H7 (cell line): ENCODE measurements at regions not wholly inside any gene's neighbourhood (a gene's known extent, or its start where the extent isn't known, plus 50 kb on each side); places are given as distances from the start of the nearest gene placed in this dataset.

ENCODE experiments used
- DNase-seq: peaks from one replicate; pipeline ENCODE4 v3.0.0; 2012
- H3K27me3 ChIP-seq: 2 replicates; pipeline ENCODE4 v1.6.0; 2011; ENCODE audit warnings: mild to moderate bottlenecking, low read length; ENCODE audit not compliant: control insufficient read depth, insufficient read depth
- H3K36me3 ChIP-seq: replicated peaks from 2 replicates; pipeline ENCODE4 v1.5.1; 2011; ENCODE audit warnings: low read length; ENCODE audit not compliant: control insufficient read depth, insufficient read depth
- H3K4me3 ChIP-seq: 2 replicates; pipeline ENCODE4 v1.5.1; 2011; ENCODE audit warnings: low read depth, mild to moderate bottlenecking, control low read depth, low read length, moderate library complexity; ENCODE audit not compliant: insufficient read depth

- Histone ChIP-seq H3K27me3 (no peaks in the 10 kb centered on the region), H3K36me3 (no peaks in the 10 kb centered on the region), H3K4me3 (no peak overlapping the region)
- DNase-seq: no peak
These were observed 391.4 kb downstream of the ELAVL2 start for GRCh38 chr9:23434654-23435053.

- Histone ChIP-seq H3K27me3 (no peaks in the 10 kb centered on the region), H3K36me3 (no peaks in the 10 kb centered on the region), H3K4me3 (no peak overlapping the region)
- DNase-seq: no peak
These were observed 387.6 kb downstream of the ELAVL2 start for GRCh38 chr9:23438299-23438907.

- Histone ChIP-seq H3K27me3 (no peaks in the 10 kb centered on the region), H3K4me3 (no peak overlapping the region), H3K36me3 (no peaks in the 10 kb centered on the region)
- DNase-seq: no peak
These were observed 384.8 kb downstream of the ELAVL2 start for GRCh38 chr9:23441275-23441674.

DNA sequence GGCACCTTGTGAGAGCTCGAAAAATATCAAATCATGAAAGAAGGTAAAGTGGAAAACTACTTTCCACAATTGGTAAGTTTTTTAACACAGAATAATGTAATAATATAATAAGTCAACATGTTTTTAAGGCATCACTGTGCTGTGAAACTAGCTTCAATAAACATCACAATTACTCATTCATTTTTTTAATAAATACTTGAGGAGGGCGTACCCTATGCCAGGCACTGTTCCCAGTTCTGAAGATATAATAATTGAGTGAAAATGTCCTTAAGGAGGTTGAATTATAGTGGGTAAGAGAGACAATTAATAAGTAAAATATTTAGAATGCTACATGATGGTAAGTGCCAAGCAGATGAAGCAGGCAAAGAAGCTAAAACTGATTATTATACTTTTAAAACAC, 381.4 kb downstream of the ELAVL2 start:
- Histone ChIP-seq H3K27me3 (no peaks in the 10 kb centered on the region), H3K4me3 (no peak overlapping the region), H3K36me3 (no peaks in the 10 kb centered on the region)
- DNase-seq: no peak

DNA sequence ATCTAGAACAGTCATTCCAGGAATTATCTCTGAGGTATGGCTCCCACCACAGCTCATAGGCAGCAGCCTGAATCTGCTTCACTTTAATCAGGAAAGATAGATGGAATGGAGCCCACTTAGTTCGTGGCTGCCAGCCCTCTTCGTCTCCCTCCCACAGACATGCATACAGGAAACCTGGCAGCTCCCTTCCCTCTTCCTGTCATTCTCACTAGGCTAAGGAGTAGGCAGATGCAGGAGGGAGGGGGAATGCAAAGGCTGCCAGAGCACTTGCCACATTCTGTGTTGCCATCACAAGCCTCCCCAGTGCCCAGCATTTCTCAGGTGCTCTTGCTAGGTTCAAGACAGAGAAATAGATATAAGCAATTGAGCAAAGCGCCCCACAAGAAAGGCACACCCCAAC, 378.9 kb downstream of the ELAVL2 start:
- Histone ChIP-seq H3K36me3 (no peaks in the 10 kb centered on the region), H3K27me3 (no peaks in the 10 kb centered on the region), H3K4me3 (no peak overlapping the region)
- DNase-seq: peak; percentile 28

GRCh38 chr9:23447944-23448343, 378.1 kb downstream of the ELAVL2 start:
- H3K4me3 ChIP-seq: no peak overlapping the region
- H3K27me3 ChIP-seq: no peaks in the 10 kb centered on the region
- H3K36me3 ChIP-seq: no peaks in the 10 kb centered on the region
- DNase-seq: no peak

- no peak for DNase-seq
- H3K36me3 ChIP-seq: no peaks in the 10 kb centered on the region
- no peaks in the 10 kb centered on the region for H3K27me3 ChIP-seq
- H3K4me3 ChIP-seq: no peak overlapping the region
These were observed 374.1 kb downstream of the ELAVL2 start for GRCh38 chr9:23451802-23452418.

DNA sequence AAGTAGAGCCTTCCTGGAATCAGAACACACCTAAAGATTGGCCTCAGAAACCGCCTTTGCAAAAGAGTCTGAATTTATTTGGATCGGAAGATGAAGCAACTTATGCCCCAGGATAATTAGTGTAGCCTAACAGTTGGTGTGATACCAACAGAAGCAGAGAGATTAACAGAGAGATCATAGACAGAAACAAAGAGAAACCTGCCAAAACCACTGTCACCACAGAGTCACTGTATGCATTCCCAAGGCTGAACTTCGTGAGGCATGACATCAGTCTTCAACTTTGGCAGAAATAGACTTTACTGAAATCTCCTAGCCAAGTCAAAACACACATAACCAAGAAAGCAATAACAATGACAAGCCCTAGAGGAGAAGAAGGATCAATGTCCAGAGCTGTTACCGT, 361.8 kb downstream of the ELAVL2 start:
- no peak for DNase-seq
- no peak overlapping the region for H3K4me3 ChIP-seq
- no peaks in the 10 kb centered on the region for H3K36me3 ChIP-seq
- H3K27me3 ChIP-seq: no peaks in the 10 kb centered on the region

- H3K36me3 ChIP-seq: no peaks in the 10 kb centered on the region
- no peak overlapping the region for H3K4me3 ChIP-seq
- H3K27me3 ChIP-seq: no peaks in the 10 kb centered on the region
- no peak for DNase-seq
These were observed 358.8 kb downstream of the ELAVL2 start for GRCh38 chr9:23467276-23467675.

- DNase-seq: no peak
- Histone ChIP-seq H3K27me3 (no peaks in the 10 kb centered on the region), H3K4me3 (no peak overlapping the region), H3K36me3 (no peaks in the 10 kb centered on the region)
These were observed 348.1 kb downstream of the ELAVL2 start for GRCh38 chr9:23477908-23478307.

DNA sequence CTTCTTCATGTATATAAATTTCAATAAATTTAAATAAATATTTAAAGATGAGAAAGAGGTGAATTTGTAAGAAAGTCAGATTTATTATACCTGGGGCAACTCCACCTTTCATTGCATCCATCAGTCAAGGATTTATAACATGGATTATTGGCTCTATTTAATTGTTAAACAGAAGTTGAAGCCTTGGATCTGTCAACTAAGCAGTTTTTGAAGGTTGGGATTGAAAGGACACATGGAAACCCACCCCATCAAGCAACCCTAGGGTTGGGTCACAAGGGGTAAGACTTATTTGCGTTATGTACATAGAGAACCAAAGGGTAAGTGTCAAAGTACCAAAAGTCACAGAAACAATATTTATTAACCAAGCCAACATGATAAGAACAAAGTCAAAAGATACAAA, 342.5 kb downstream of the ELAVL2 start:
- Histone ChIP-seq H3K27me3 (no peaks in the 10 kb centered on the region), H3K36me3 (no peaks in the 10 kb centered on the region), H3K4me3 (no peak overlapping the region)
- DNase-seq: no peak

DNA sequence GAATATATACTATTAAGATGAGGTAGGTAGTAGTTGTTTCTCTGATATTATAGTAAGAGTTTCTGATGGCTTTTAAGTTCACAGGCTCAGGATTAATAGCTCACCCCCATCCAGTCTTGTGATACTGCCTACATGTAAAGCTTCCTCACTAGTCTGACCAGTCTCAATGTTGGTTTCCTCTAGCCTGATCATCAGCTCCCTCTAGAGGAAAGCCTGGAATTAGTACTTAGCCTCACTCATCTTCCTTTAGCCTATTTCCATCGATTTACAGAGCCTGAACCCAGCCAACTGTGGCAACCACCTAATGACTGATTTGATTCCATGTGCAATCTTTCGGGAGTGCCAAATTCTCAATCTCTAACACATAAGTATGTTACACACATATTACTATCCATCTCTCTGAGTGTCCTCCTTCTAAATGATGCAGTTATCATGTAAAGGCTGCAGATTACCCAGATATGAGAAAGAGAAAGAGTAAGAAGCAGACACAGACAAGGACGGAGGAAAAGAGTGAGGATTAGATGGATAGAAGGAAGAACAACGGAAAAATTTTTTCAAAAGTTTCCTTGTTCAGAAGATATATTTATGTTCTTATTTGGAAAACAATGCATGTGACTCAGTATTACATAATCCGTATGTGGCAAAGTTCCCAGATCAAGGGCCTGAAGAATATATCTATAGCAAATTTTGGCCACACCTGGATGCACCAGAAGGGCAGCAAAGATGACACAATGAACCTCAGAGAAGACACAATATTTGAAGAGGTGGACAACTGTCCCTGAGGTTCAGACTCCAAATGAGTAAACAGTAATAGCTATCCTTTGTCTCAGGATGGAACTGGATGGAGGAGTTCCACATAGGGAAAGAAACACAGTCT, 333.7 kb downstream of the ELAVL2 start:
- peak; percentile 19 for DNase-seq
- Histone ChIP-seq H3K27me3 (no peaks in the 10 kb centered on the region), H3K36me3 (no peaks in the 10 kb centered on the region), H3K4me3 (no peak overlapping the region)

DNA sequence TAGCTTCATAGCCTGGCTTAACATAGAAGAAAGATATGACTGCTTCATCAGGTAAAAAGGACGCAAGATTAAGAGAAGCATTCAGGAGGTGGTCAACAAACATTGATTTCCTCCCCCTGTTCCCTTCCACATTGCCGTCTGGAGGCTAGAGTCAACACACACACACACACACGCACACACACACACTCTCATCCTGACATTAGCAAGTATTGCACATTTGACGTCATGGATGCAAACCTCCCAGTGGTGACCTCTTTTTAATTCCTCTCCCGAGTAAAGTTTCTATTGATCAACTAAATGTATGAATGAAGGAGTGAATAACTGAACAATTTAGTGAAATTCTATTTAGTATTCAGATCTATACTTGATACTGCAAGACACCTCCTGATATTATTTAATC, 332.8 kb downstream of the ELAVL2 start:
- H3K27me3 ChIP-seq: no peaks in the 10 kb centered on the region
- H3K4me3 ChIP-seq: no peak overlapping the region
- no peaks in the 10 kb centered on the region for H3K36me3 ChIP-seq
- no peak for DNase-seq

- H3K27me3 ChIP-seq: no peaks in the 10 kb centered on the region
- no peak for DNase-seq
- H3K36me3 ChIP-seq: no peaks in the 10 kb centered on the region
- H3K4me3 ChIP-seq: no peak overlapping the region
These were observed 329.4 kb downstream of the ELAVL2 start for GRCh38 chr9:23496489-23497136.

GRCh38 chr9:23497137-23497504, 328.9 kb downstream of the ELAVL2 start:
- H3K36me3 ChIP-seq: no peaks in the 10 kb centered on the region
- H3K4me3 ChIP-seq: no peak overlapping the region
- no peaks in the 10 kb centered on the region for H3K27me3 ChIP-seq
- no peak for DNase-seq
